ENCODE measurements at regions not wholly inside any gene's neighbourhood (a gene's known extent, or its start where the extent isn't known, plus 50 kb on each side); places are given as distances from the start of the nearest gene placed in this dataset.
A peak's percentile ranks its signal among the peaks of the same experiment; 100 is the strongest.

GRCh38 chr4:11614426-11614825 is 185.7 kb upstream of the HS3ST1 start:
- no peak for DNase-seq

- DNase-seq: no peak
Measured at GRCh38 chr4:11611868-11612267, 183.2 kb upstream of the HS3ST1 start.

GRCh38 chr4:11609751-11610150 is 181.1 kb upstream of the HS3ST1 start:
- no peak for DNase-seq

- no peak for DNase-seq
Measured at GRCh38 chr4:11608992-11609391, 180.3 kb upstream of the HS3ST1 start.

- no peak for DNase-seq
Measured at GRCh38 chr4:11606078-11606477, 177.4 kb upstream of the HS3ST1 start.

GRCh38 chr4:11605597-11605996 is 176.9 kb upstream of the HS3ST1 start:
- no peak for DNase-seq

GRCh38 chr4:11604821-11605220 is 176.1 kb upstream of the HS3ST1 start:
- no peak for DNase-seq

GRCh38 chr4:11603591-11604194 is 175.0 kb upstream of the HS3ST1 start:
- DNase-seq: no peak

GRCh38 chr4:11602606-11603340 is 174.1 kb upstream of the HS3ST1 start:
- DNase-seq: no peak

- DNase-seq: no peak
Measured at GRCh38 chr4:11599064-11599463, 170.4 kb upstream of the HS3ST1 start.

GRCh38 chr4:11598591-11598990 is 169.9 kb upstream of the HS3ST1 start:
- DNase-seq: no peak

- no peak for DNase-seq
Measured at GRCh38 chr4:11597506-11597905, 168.8 kb upstream of the HS3ST1 start.

- no peak for DNase-seq
Measured at GRCh38 chr4:11596989-11597388, 168.3 kb upstream of the HS3ST1 start.

GRCh38 chr4:11593576-11594116 is 165.0 kb upstream of the HS3ST1 start:
- peak; percentile 34 for DNase-seq

- DNase-seq: no peak
Measured at GRCh38 chr4:11592276-11592675, 163.6 kb upstream of the HS3ST1 start.

- DNase-seq: no peak
Measured at GRCh38 chr4:11590132-11590531, 161.4 kb upstream of the HS3ST1 start.

- no peak for DNase-seq
Measured at GRCh38 chr4:11589676-11590075, 161.0 kb upstream of the HS3ST1 start.

- no peak for DNase-seq
Measured at GRCh38 chr4:11587797-11588196, 159.1 kb upstream of the HS3ST1 start.

GRCh38 chr4:11585506-11585905 is 156.8 kb upstream of the HS3ST1 start:
- no peak for DNase-seq

GRCh38 chr4:11568511-11568910 is 139.8 kb upstream of the HS3ST1 start:
- no peak for DNase-seq

GRCh38 chr4:11566444-11567022 is 137.8 kb upstream of the HS3ST1 start:
- no peak for DNase-seq

- no peak for DNase-seq
Measured at GRCh38 chr4:11565899-11566298, 137.2 kb upstream of the HS3ST1 start.

- DNase-seq: no peak
Measured at GRCh38 chr4:11565213-11565612, 136.5 kb upstream of the HS3ST1 start.

GRCh38 chr4:11564021-11564420 is 135.3 kb upstream of the HS3ST1 start:
- DNase-seq: no peak

All from eye (tissue), 1 donor.